GM19238 (cell line): ENCODE measurements at regions not wholly inside any gene's neighbourhood (a gene's known extent, or its start where the extent isn't known, plus 50 kb on each side); places are given as distances from the start of the nearest gene placed in this dataset.

Experiments used
- DNase-seq: peaks from one replicate; pipeline ENCODE4 v3.0.0; 2011; ENCODE audit warnings: low spot score; ENCODE audit not compliant: insufficient read length

GRCh38 chr3:159126261-159127020, 324.6 kb downstream of the MFSD1 start:
- no peak for DNase-seq

- no peak for DNase-seq
Observed at GRCh38 chr3:159127021-159127392, 325.2 kb downstream of the MFSD1 start.

- DNase-seq, result no peak
Observed at GRCh38 chr3:159128628-159129027, 326.8 kb downstream of the MFSD1 start.

GRCh38 chr3:159130108-159130507, 328.3 kb downstream of the MFSD1 start:
- no peak for DNase-seq

- DNase-seq, result no peak
Observed at GRCh38 chr3:159131376-159131775, 329.5 kb downstream of the MFSD1 start.

- no peak for DNase-seq
Observed at GRCh38 chr3:159137949-159138348, 336.1 kb downstream of the MFSD1 start.

GRCh38 chr3:159139326-159139725, 337.5 kb downstream of the MFSD1 start:
- DNase-seq, result no peak

GRCh38 chr3:159144472-159144871, 342.6 kb downstream of the MFSD1 start:
- DNase-seq, result no peak

GRCh38 chr3:159144891-159145290, 343.0 kb downstream of the MFSD1 start:
- no peak for DNase-seq

- no peak for DNase-seq
Observed at GRCh38 chr3:159146392-159146791, 344.5 kb downstream of the MFSD1 start.

- DNase-seq, result no peak
Observed at GRCh38 chr3:159146856-159147435, 345.1 kb downstream of the MFSD1 start.

- no peak for DNase-seq
Observed at GRCh38 chr3:159147813-159148212, 346.0 kb downstream of the MFSD1 start.

- no peak for DNase-seq
Observed at GRCh38 chr3:159148466-159148865, 346.6 kb downstream of the MFSD1 start.

GRCh38 chr3:159149131-159149530, 347.3 kb downstream of the MFSD1 start:
- no peak for DNase-seq

- DNase-seq, result no peak
Observed at GRCh38 chr3:159149633-159150032, 347.8 kb downstream of the MFSD1 start.

- DNase-seq, result no peak
Observed at GRCh38 chr3:159150180-159150579, 348.3 kb downstream of the MFSD1 start.

- no peak for DNase-seq
Observed at GRCh38 chr3:159151130-159151529, 349.3 kb downstream of the MFSD1 start.

GRCh38 chr3:159157275-159157674, 355.4 kb downstream of the MFSD1 start:
- no peak for DNase-seq

- DNase-seq, result no peak
Observed at GRCh38 chr3:159158213-159158612, 356.4 kb downstream of the MFSD1 start.

GRCh38 chr3:159158801-159159200, 356.9 kb downstream of the MFSD1 start:
- DNase-seq, result no peak

- no peak for DNase-seq
Observed at GRCh38 chr3:159159546-159159945, 357.7 kb downstream of the MFSD1 start.

GRCh38 chr3:159163656-159164055, 361.8 kb downstream of the MFSD1 start:
- DNase-seq, result no peak

GRCh38 chr3:159165961-159166360, 364.1 kb downstream of the MFSD1 start:
- DNase-seq, result no peak
